HepG2 (cell line): ENCODE measurements at regions not wholly inside any gene's neighbourhood (a gene's known extent, or its start where the extent isn't known, plus 50 kb on each side); places are given as distances from the start of the nearest gene placed in this dataset.

Experiments
- ATAC-seq: fragments of 200-7000 bp; cut with Tn5 transposase; 3 replicates; pipeline ENCODE4 v1.9.1; 2020; ENCODE audit warnings: mild to moderate bottlenecking, moderate library complexity
- BruUV-seq: library from RNA; stranded (reverse); fragments of 400-500 nt; replicated peaks from 2 replicates; lab custom pipeline; 2021; lab: Mats Ljungman, UMichigan
- CTCF ChIA-PET: fragments of 300-600 bp; formaldehyde crosslinking; extraction: SDS; loops from one replicate; lab custom pipeline; 2021; ENCODE audit warnings: low total read pairs, inconsistent platforms, low intra/inter-chr PET ratio; lab: Yijun Ruan, JAX
- POLR2A ChIA-PET: fragments of 350-600 bp; sonication (Branson Sonifier 250); formaldehyde crosslinking; loops from one replicate; lab custom pipeline; 2020; ENCODE audit warnings: antibody characterized with exemption, inconsistent platforms; lab: Yijun Ruan, JAX
- DNase-seq: peaks from one replicate; pipeline ENCODE4 v3.0.0-alpha.2; 2015; ENCODE audit warnings: low spot score
- FAIRE-seq: peaks from 3 replicates; lab custom pipeline; 2011; peaks lifted over from hg19 to GRCh38; lab: Jason Lieb, UNC
- H2AFZ ChIP-seq: one replicate; pipeline ENCODE4 v1.6.1; 2011; ENCODE audit warnings: low read length, inconsistent platforms
- H3K27ac ChIP-seq: fragments of 300-600 bp; 3 replicates; pipeline ENCODE4 v1.8.0; 2011; ENCODE audit warnings: mixed run types, mild to moderate bottlenecking, mixed read lengths, low read length, inconsistent platforms; ENCODE audit not compliant: insufficient read depth; ENCODE audit errors: extremely low read length
- H3K27me3 ChIP-seq, 2 experiments: fragments of 200-600 bp in 1 of 2; 2 replicates in 1 of 2; 3 replicates in 1 of 2; pipeline versions ENCODE4 v1.6.0 to v1.8.0; 2011; ENCODE audit warnings: low read length in 2 of 2, mild to moderate bottlenecking in 2 of 2, moderate library complexity in 2 of 2, inconsistent platforms in 1 of 2; ENCODE audit not compliant: insufficient read depth in 2 of 2, control insufficient read depth in 1 of 2
- H3K36me3 ChIP-seq, 2 experiments: fragments of 200-600 bp in 1 of 2; replicated peaks in 1 of 2; 2 replicates in 1 of 2; 3 replicates in 1 of 2; pipeline versions ENCODE4 v1.5.1 to v1.8.0; 2011; ENCODE audit warnings: low read length in 2 of 2, inconsistent platforms in 1 of 2; ENCODE audit not compliant: insufficient read depth in 2 of 2, control insufficient read depth in 1 of 2
- H3K4me1 ChIP-seq: 2 replicates; pipeline ENCODE4 v1.5.1; 2012; ENCODE audit warnings: low read length, inconsistent platforms; ENCODE audit not compliant: insufficient read depth
- H3K4me2 ChIP-seq: 2 replicates; pipeline ENCODE4 v1.6.0; 2011; ENCODE audit warnings: low read depth, low read length, inconsistent platforms
- H3K4me3 ChIP-seq, 3 experiments: fragments of 200-600 bp in 1 of 3; sonication (generic), shearing (Covaris generic) in 1 of 3; replicated peaks in 1 of 3; 2 replicates each; pipeline ENCODE4 v1.5.1; 2011 to 2016; ENCODE audit warnings: low read length in 3 of 3, inconsistent platforms in 2 of 3, low read depth in 2 of 3, mild to moderate bottlenecking in 2 of 3, control low read depth in 1 of 3, mixed read lengths in 1 of 3; ENCODE audit not compliant: insufficient read depth in 1 of 3
- H3K79me2 ChIP-seq: one replicate; pipeline ENCODE4 v1.6.1; 2011; ENCODE audit warnings: low read length, inconsistent platforms; ENCODE audit not compliant: insufficient read depth
- H3K9ac ChIP-seq: 2 replicates; pipeline ENCODE4 v1.6.0; 2011; ENCODE audit warnings: mild to moderate bottlenecking, low read depth, low read length, inconsistent platforms; ENCODE audit not compliant: insufficient read depth
- H3K9me3 ChIP-seq: 2 replicates; pipeline ENCODE4 v1.5.1; 2012; ENCODE audit warnings: mild to moderate bottlenecking, low read length
- H4K20me1 ChIP-seq: 2 replicates; pipeline ENCODE4 v1.6.0; 2011; ENCODE audit warnings: inconsistent platforms, mild to moderate bottlenecking, low read length, moderate library complexity; ENCODE audit not compliant: insufficient read depth
- ETV5 ChIP-seq: IDR thresholded peaks from 2 replicates; pipeline ENCODE4 v1.6.1; 2018; ENCODE audit warnings: missing biosample characterization, missing genetic modification reagents, inconsistent platforms, borderline replicate concordance
- EZH2 ChIP-seq: conservative IDR thresholded peaks from 2 replicates; pipeline ENCODE4 v1.6.1; 2012; ENCODE audit warnings: mild to moderate bottlenecking, low read depth, low read length, moderate library complexity
- GZF1 ChIP-seq: sonication (generic); formaldehyde crosslinking; IDR thresholded peaks from 2 replicates; pipeline ENCODE4 v1.5.1; 2020; ENCODE audit warnings: mild to moderate bottlenecking, missing genetic modification reagents
- MEIS1 ChIP-seq: sonication (generic); formaldehyde crosslinking; IDR thresholded peaks from 2 replicates; pipeline ENCODE4 v1.9.0; 2021; ENCODE audit warnings: mild to moderate bottlenecking, missing genetic modification reagents, moderate library complexity, borderline replicate concordance
- RBM22 ChIP-seq: fragments of 200-400 bp; formaldehyde crosslinking; optimal IDR thresholded peaks from 2 replicates; pipeline ENCODE3; 2017; ENCODE audit warnings: mild to moderate bottlenecking, low read length, moderate library complexity
- TRIM24 ChIP-seq: sonication (generic); formaldehyde crosslinking; IDR thresholded peaks from 2 replicates; pipeline ENCODE4 v1.8.0; 2022; ENCODE audit warnings: mild to moderate bottlenecking, missing genetic modification reagents
- ZMYM3 ChIP-seq: sonication (generic); formaldehyde crosslinking; IDR thresholded peaks from 2 replicates; pipeline ENCODE4 v1.5.1; 2020; ENCODE audit warnings: mild to moderate bottlenecking, missing genetic modification reagents
- ZNF101 ChIP-seq: sonication (generic); formaldehyde crosslinking; IDR thresholded peaks from 2 replicates; pipeline ENCODE4 v1.4.0; 2020; ENCODE audit warnings: mild to moderate bottlenecking, low read depth, missing genetic modification reagents, borderline replicate concordance
- ZNF383 ChIP-seq: sonication (generic); formaldehyde crosslinking; IDR thresholded peaks from 2 replicates; pipeline ENCODE4 v1.4.0; 2020; ENCODE audit warnings: missing genetic modification reagents, mild to moderate bottlenecking, borderline replicate concordance
- ZNF710 ChIP-seq: sonication (generic); formaldehyde crosslinking; IDR thresholded peaks from 2 replicates; pipeline ENCODE4 v1.5.0; 2020; ENCODE audit warnings: mild to moderate bottlenecking, missing genetic modification reagents, borderline replicate concordance
- ZNF772 ChIP-seq: sonication (generic); formaldehyde crosslinking; IDR thresholded peaks from 2 replicates; pipeline ENCODE4 v1.5.0; 2020; ENCODE audit warnings: mild to moderate bottlenecking, missing genetic modification reagents
- ZNF83 ChIP-seq: sonication (generic); formaldehyde crosslinking; IDR thresholded peaks from 2 replicates; pipeline ENCODE4 v1.4.0; 2020; ENCODE audit warnings: missing genetic modification reagents, mild to moderate bottlenecking, borderline replicate concordance
- WGBS: methylation state at CpG from one replicate; pipeline ENCODE4 v1.1.6; 2017; ENCODE audit warnings: low lambda C conversion rate; 5-methylcytosine and 5-hydroxymethylcytosine counted together
- in situ Hi-C: cut with HindIII; loops from 2 replicates; pipeline ENCODE4 v1.10.0; 2017; ENCODE audit warnings: low pct_unique_long_range_greater_than_20kb; ENCODE audit not compliant: extremely low pct_ligation_motif_present
- intact Hi-C: fragments of 100-400 bp; cut with micrococcal nuclease; formaldehyde crosslinking; loops from one replicate; pipeline ENCODE4 v1.10.0; 2022; ENCODE audit not compliant: unreplicated experiment
- TF ChIP-seq, protein P1 (sequence below): sonication (generic); formaldehyde crosslinking; IDR thresholded peaks from 2 replicates; pipeline ENCODE4 v1.9.0; 2021; ENCODE audit warnings: missing genetic modification reagents, mild to moderate bottlenecking, borderline replicate concordance
- TF ChIP-seq, protein P2 (sequence below): sonication (generic); formaldehyde crosslinking; IDR thresholded peaks from 2 replicates; pipeline ENCODE4 v1.4.0; 2020; ENCODE audit warnings: missing genetic modification reagents

GRCh38 chr2:83730223-83730622 lies 728.9 kb downstream of the SUCLG1 start:
- WGBS = 11% methylated on average over 3 of the region's 3 CpGs
- Histone ChIP-seq H3K27ac (no peak overlapping the region), H3K36me3 (no peaks in the 10 kb centered on the region), H4K20me1 (no peaks in the 10 kb centered on the region), H3K4me3 (no peak overlapping the region), H3K79me2 (no peaks in the 10 kb centered on the region), H2AFZ (no peak overlapping the region), H3K4me1 (no peaks in the 10 kb centered on the region), H3K9ac (no peak overlapping the region), H3K27me3 (no peaks in the 10 kb centered on the region), H3K9me3 (peaks cover 87% of the 10 kb centered on the region), H3K4me2 (no peak overlapping the region)
- intact Hi-C loops (no loop called here), in situ Hi-C loops (no loop called here)
- ATAC-seq = no peak
- no peak for DNase-seq
- BruUV-seq = no TSS peak
- ChIA-PET POLR2A (no interaction called here), CTCF (no interaction called here)
- FAIRE-seq = no peak
- TF ChIP-seq ZNF772 = no peak
- no peak for TF ChIP-seq ETV5 (CRISPR knock-in tag)
- TF ChIP-seq MEIS1 (CRISPR knock-in tag) = no peak
- TF ChIP-seq, protein P1, sequence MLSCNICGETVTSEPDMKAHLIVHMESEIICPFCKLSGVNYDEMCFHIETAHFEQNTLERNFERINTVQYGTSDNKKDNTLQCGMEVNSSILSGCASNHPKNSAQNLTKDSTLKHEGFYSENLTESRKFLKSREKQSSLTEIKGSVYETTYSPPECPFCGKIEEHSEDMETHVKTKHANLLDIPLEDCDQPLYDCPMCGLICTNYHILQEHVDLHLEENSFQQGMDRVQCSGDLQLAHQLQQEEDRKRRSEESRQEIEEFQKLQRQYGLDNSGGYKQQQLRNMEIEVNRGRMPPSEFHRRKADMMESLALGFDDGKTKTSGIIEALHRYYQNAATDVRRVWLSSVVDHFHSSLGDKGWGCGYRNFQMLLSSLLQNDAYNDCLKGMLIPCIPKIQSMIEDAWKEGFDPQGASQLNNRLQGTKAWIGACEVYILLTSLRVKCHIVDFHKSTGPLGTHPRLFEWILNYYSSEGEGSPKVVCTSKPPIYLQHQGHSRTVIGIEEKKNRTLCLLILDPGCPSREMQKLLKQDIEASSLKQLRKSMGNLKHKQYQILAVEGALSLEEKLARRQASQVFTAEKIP = no peak
- TF ChIP-seq ZMYM3 = no peak
- TF ChIP-seq EZH2 = no peak
- no peak for TF ChIP-seq GZF1 (CRISPR knock-in tag)
- TF ChIP-seq ZNF383 = no peak
- no peak for TF ChIP-seq RBM22
- TF ChIP-seq, protein P2, sequence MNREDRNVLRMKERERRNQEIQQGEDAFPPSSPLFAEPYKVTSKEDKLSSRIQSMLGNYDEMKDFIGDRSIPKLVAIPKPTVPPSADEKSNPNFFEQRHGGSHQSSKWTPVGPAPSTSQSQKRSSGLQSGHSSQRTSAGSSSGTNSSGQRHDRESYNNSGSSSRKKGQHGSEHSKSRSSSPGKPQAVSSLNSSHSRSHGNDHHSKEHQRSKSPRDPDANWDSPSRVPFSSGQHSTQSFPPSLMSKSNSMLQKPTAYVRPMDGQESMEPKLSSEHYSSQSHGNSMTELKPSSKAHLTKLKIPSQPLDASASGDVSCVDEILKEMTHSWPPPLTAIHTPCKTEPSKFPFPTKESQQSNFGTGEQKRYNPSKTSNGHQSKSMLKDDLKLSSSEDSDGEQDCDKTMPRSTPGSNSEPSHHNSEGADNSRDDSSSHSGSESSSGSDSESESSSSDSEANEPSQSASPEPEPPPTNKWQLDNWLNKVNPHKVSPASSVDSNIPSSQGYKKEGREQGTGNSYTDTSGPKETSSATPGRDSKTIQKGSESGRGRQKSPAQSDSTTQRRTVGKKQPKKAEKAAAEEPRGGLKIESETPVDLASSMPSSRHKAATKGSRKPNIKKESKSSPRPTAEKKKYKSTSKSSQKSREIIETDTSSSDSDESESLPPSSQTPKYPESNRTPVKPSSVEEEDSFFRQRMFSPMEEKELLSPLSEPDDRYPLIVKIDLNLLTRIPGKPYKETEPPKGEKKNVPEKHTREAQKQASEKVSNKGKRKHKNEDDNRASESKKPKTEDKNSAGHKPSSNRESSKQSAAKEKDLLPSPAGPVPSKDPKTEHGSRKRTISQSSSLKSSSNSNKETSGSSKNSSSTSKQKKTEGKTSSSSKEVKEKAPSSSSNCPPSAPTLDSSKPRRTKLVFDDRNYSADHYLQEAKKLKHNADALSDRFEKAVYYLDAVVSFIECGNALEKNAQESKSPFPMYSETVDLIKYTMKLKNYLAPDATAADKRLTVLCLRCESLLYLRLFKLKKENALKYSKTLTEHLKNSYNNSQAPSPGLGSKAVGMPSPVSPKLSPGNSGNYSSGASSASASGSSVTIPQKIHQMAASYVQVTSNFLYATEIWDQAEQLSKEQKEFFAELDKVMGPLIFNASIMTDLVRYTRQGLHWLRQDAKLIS (CRISPR knock-in tag) = no peak
- no peak for TF ChIP-seq ZNF101 (CRISPR knock-in tag)
- TF ChIP-seq ZNF710 (CRISPR knock-in tag) = no peak
- TF ChIP-seq ZNF83 (CRISPR knock-in tag) = no peak
- TF ChIP-seq TRIM24 = no peak
